HG02678 (cell line): ENCODE measurements at regions not wholly inside any gene's neighbourhood (a gene's known extent, or its start where the extent isn't known, plus 50 kb on each side); places are given as distances from the start of the nearest gene placed in this dataset.

Experiments used
- ATAC-seq: cut with Tn5 transposase; IDR thresholded peaks from one replicate; pipeline ENCODE4 v1.9.1; 2021; ENCODE audit warnings: mild to moderate bottlenecking, moderate library complexity; ENCODE audit not compliant: unreplicated experiment

GRCh38 chr10:128280271-128280670 lies 154.0 kb upstream of the MKI67 start:
- no peak for ATAC-seq

- ATAC-seq = no peak
Observed at GRCh38 chr10:128281343-128281742, 155.1 kb upstream of the MKI67 start.

GRCh38 chr10:128281861-128282260 lies 155.6 kb upstream of the MKI67 start:
- ATAC-seq = no peak

- ATAC-seq = no peak
Observed at GRCh38 chr10:128286141-128286761, 160.0 kb upstream of the MKI67 start.

- no peak for ATAC-seq
Observed at GRCh38 chr10:128286762-128287500, 160.7 kb upstream of the MKI67 start.

- no peak for ATAC-seq
Observed at GRCh38 chr10:128287921-128288320, 161.7 kb upstream of the MKI67 start.

GRCh38 chr10:128289621-128290020 lies 163.4 kb upstream of the MKI67 start:
- ATAC-seq = no peak

- ATAC-seq = no peak
Observed at GRCh38 chr10:128295003-128295402, 168.8 kb upstream of the MKI67 start.

- no peak for ATAC-seq
Observed at GRCh38 chr10:128296253-128297007, 170.2 kb upstream of the MKI67 start.

GRCh38 chr10:128297709-128298378 lies 171.6 kb upstream of the MKI67 start:
- ATAC-seq = no peak

GRCh38 chr10:128298587-128298986 lies 172.4 kb upstream of the MKI67 start:
- no peak for ATAC-seq

GRCh38 chr10:128300290-128300824 lies 174.1 kb upstream of the MKI67 start:
- no peak for ATAC-seq

- no peak for ATAC-seq
Observed at GRCh38 chr10:128301051-128301450, 174.8 kb upstream of the MKI67 start.

- ATAC-seq = no peak
Observed at GRCh38 chr10:128302808-128303207, 176.6 kb upstream of the MKI67 start.

GRCh38 chr10:128304271-128304670 lies 178.0 kb upstream of the MKI67 start:
- ATAC-seq = no peak

GRCh38 chr10:128305601-128306345 lies 179.6 kb upstream of the MKI67 start:
- no peak for ATAC-seq

GRCh38 chr10:128306535-128306934 lies 180.3 kb upstream of the MKI67 start:
- no peak for ATAC-seq

GRCh38 chr10:128306966-128307365 lies 180.7 kb upstream of the MKI67 start:
- no peak for ATAC-seq

- ATAC-seq = no peak
Observed at GRCh38 chr10:128307820-128308219, 181.6 kb upstream of the MKI67 start.

GRCh38 chr10:128310971-128311658 lies 184.9 kb upstream of the MKI67 start:
- ATAC-seq = no peak
